ENCODE measurements at regions not wholly inside any gene's neighbourhood (a gene's known extent, or its start where the extent isn't known, plus 50 kb on each side); places are given as distances from the start of the nearest gene placed in this dataset.
"Not testable (repeated sequence)": the region's sequence is repeated elsewhere in the genome, so short reads cannot be mapped to it uniquely, and the experiment has no call there.

DNA sequence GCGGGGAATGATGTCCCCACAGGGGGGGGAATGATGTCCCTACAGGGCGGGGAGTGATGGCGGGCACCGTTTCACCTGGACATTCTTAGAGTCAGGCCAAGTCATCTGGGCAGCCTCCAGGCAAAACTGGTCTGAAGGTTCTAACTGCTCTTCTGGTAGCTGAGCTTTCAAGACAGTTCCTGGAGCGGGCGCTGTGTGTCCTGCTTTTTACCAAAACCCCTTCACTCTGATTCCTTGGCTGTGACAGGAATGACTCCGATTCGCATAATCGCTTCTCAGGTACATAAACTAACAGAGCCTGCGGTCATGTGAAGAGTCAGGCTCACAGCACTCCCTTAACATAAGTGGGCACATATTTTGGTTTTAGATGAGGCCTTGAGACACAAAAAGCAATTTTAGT lies 836.0 kb downstream of the TRIML1 start:
- no peaks in the 10 kb centered on the region for H3K36me3 ChIP-seq (ENCODE audit: insufficient read depth, low read length)
- H3K9ac ChIP-seq (ENCODE audit: low read depth, low read length): no peak overlapping the region
- peaks cover 24% of the 10 kb centered on the region for H3K4me1 ChIP-seq (ENCODE audit: insufficient read depth, low read length)

DNA sequence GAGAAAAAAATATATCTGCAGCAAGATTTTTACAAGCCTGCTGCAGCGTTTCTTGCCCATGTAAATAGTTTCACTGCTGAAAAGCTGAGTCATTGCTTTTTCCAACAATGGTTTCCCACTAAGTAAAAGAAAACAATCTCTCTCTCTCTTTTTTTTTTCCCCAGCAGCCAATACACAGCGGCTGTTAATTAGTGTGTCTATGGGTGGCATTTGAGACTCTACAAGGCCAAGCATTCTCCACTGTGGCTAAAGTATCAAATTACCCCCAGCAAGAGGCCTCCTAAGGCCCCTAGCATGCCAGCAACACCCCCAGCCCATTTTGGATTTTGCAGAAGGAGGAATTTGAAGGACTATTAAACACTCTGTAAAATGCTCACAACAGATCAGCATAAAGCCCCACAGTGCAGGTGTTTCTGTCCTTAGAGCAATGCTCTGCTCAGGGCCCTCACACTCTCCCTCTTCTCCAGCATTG lies 837.4 kb downstream of the TRIML1 start:
- Histone ChIP-seq H3K36me3 (ENCODE audit: insufficient read depth, low read length) (no peaks in the 10 kb centered on the region), H3K9ac (ENCODE audit: low read depth, low read length) (peak overlapping the region; percentile 11; the same call in 1 of the 2 replicates), H3K9me3 (ENCODE audit: control insufficient read depth, insufficient read depth, low read length) (peaks cover 5% of the 10 kb centered on the region; the same call in 1 of the 2 replicates), H3K4me1 (ENCODE audit: insufficient read depth, low read length) (peaks cover 24% of the 10 kb centered on the region)

More for the DNA sequence above, 836.0 kb downstream of the TRIML1 start:
- peaks cover 6% of the 10 kb centered on the region; the same call in 1 of the 2 replicates for H3K9me3 ChIP-seq (ENCODE audit: control insufficient read depth, insufficient read depth, low read length)

DNA sequence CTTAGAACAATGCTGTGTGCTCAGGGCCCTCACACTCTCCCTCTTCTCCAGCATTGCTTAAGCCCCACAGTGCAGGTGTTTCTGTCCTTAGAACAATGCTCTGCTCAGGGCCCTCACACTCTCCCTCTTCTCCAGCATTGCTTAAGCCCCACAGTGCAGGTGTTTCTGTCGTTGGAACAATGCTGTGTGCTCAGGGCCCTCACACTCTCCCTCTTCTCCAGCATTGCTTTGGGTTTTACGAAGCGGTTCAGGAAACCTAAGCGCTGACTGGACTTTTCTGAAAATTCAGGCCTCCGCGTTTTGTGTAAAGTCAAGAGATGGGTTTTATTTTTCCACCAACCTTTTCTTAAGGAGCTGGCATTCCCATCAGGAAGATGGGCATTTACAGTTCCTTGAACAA lies 838.0 kb downstream of the TRIML1 start:
- not testable (repeated sequence) for H3K36me3 ChIP-seq (ENCODE audit: insufficient read depth, low read length); H3K9ac ChIP-seq (ENCODE audit: low read depth, low read length); H3K9me3 ChIP-seq (ENCODE audit: control insufficient read depth, insufficient read depth, low read length)
- H3K4me1 ChIP-seq (ENCODE audit: insufficient read depth, low read length): peaks cover 24% of the 10 kb centered on the region

DNA sequence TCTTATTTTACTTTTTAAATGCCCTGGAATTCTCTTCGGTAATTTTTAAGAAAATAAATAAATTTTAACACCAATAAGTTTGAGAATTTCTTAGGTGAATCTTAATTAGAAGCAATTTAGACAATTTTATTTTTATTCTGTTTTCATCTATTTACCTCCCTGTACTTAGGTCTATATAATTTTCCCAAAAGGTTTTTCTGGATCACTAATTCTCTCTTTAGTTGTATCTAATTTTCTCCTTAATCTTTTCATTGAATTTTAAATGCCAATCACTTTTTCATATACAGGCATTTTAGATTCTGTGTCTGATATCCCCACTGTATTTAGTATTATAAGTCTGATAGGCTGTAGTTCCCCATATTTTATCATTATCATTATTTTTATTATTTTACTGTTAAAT lies 845.3 kb downstream of the TRIML1 start:
- Histone ChIP-seq H3K9me3 (ENCODE audit: control insufficient read depth, insufficient read depth, low read length) (peaks cover 3% of the 10 kb centered on the region), H3K4me1 (ENCODE audit: insufficient read depth, low read length) (no peaks in the 10 kb centered on the region), H3K36me3 (ENCODE audit: insufficient read depth, low read length) (no peaks in the 10 kb centered on the region)

DNA sequence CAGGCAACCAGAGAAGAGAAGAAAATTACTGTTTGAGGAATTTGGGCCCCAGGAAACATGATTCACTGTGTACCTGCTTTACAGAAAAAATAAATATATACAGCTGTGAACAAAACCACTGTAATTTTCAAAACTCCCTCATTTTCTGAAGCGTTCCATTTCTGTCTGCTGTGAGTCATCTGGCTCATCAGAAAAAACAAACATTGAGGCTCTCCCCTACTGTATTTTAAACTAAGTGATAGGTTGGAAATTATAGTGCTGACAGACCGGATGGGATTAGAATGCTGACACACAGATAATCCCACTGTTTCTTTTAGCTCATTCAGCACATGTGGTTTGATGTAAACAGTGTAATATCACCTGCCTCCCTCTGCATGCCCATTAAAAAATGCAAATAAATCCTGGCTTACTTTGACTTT lies 847.0 kb downstream of the TRIML1 start:
- Histone ChIP-seq H3K9me3 (ENCODE audit: control insufficient read depth, insufficient read depth, low read length) (peaks cover 3% of the 10 kb centered on the region), H3K9ac (ENCODE audit: low read depth, low read length) (no peak overlapping the region), H3K36me3 (ENCODE audit: insufficient read depth, low read length) (no peaks in the 10 kb centered on the region), H3K4me1 (ENCODE audit: insufficient read depth, low read length) (no peaks in the 10 kb centered on the region)

More for the DNA sequence above, 845.3 kb downstream of the TRIML1 start:
- no peak overlapping the region for H3K9ac ChIP-seq (ENCODE audit: low read depth, low read length)

DNA sequence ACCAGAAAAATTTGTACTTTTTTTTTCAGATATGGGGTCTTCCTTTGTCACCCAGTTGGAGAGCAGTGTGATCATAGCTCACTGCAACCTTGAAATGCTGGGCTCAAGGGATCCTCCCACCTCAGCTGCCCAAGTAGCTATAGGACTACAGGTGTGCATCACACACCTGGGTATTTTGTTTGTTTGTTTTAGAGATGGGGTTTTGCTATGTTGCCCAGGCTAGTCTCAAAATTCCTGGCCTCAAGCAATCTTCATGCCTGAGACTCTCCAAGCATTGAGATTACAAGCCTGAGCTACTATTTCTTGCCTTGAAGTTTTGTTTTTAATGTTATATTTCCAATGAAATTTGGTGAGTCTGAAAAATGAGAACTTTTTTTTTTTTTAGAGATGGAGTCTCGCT lies 847.8 kb downstream of the TRIML1 start:
- Histone ChIP-seq H3K9me3 (ENCODE audit: control insufficient read depth, insufficient read depth, low read length) (peaks cover 3% of the 10 kb centered on the region), H3K4me1 (ENCODE audit: insufficient read depth, low read length) (no peaks in the 10 kb centered on the region), H3K36me3 (ENCODE audit: insufficient read depth, low read length) (no peaks in the 10 kb centered on the region), H3K9ac (ENCODE audit: low read depth, low read length) (no peak overlapping the region)

DNA sequence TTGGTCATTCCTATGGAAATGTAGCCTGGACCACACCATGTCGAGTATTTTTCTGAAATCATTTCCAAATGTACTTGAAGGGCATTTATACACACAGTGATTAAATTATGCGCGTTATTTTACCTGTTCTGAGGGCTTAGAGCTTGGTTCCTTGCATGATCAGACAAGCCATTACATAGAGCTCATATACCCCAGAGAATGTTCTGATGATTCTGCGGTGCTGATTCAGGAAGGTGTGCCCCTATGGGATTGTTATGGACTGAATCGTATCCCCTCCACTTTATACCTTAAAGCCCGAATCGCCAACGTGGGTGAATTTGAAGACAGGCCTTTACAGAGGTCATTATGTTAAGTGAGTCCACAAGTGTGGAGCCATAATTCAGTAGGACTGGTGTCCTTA lies 848.9 kb downstream of the TRIML1 start:
- Histone ChIP-seq H3K9ac (ENCODE audit: low read depth, low read length) (no peak overlapping the region), H3K4me1 (ENCODE audit: insufficient read depth, low read length) (no peaks in the 10 kb centered on the region), H3K9me3 (ENCODE audit: control insufficient read depth, insufficient read depth, low read length) (peaks cover 3% of the 10 kb centered on the region), H3K36me3 (ENCODE audit: insufficient read depth, low read length) (no peaks in the 10 kb centered on the region)

DNA sequence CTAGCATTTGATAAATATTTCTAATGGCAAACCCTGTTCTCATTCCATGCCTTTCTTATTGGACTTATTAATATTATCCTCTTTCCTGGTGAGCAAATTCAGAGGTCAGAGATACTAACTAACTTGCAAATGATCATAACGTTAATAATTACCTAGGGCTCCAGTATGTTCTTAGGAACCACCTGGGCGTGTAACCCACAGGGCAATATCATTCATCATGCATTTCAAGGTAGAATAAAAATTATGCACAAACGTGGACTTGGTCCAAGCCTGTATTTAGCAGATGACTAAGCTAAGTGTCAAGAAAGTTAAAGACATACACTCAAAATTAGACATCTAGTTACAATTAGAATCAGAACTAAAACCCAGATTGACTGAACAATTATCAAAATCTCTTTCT lies 850.1 kb downstream of the TRIML1 start:
- H3K36me3 ChIP-seq (ENCODE audit: insufficient read depth, low read length): no peaks in the 10 kb centered on the region
- H3K9me3 ChIP-seq (ENCODE audit: control insufficient read depth, insufficient read depth, low read length): no peaks in the 10 kb centered on the region; the same call in none of the 2 replicates
- H3K9ac ChIP-seq (ENCODE audit: low read depth, low read length): no peak overlapping the region

DNA sequence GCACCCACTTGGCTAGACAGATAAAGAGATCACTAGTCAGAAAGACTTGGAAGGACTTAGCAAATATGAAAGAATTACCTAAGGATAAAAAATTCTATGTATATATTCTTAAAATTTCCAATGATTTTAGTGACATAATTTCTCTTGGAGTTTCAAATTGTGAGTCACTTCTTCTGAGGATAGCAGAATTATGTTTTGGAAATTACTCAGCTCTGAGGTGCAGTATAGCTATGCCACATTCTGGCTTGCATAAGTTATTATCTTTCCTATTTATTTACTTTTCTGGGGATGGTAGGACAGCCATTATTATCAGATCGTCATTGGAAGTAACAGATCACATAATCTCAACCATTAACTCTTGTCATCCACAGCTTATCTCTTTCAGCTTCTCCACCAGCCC lies 853.5 kb downstream of the TRIML1 start:
- Histone ChIP-seq H3K9ac (ENCODE audit: low read depth, low read length) (no peak overlapping the region), H3K36me3 (ENCODE audit: insufficient read depth, low read length) (no peaks in the 10 kb centered on the region), H3K9me3 (ENCODE audit: control insufficient read depth, insufficient read depth, low read length) (no peaks in the 10 kb centered on the region; the same call in 1 of the 2 replicates), H3K4me1 (ENCODE audit: insufficient read depth, low read length) (no peaks in the 10 kb centered on the region)

More for the DNA sequence above, 850.1 kb downstream of the TRIML1 start:
- no peaks in the 10 kb centered on the region for H3K4me1 ChIP-seq (ENCODE audit: insufficient read depth, low read length)

DNA sequence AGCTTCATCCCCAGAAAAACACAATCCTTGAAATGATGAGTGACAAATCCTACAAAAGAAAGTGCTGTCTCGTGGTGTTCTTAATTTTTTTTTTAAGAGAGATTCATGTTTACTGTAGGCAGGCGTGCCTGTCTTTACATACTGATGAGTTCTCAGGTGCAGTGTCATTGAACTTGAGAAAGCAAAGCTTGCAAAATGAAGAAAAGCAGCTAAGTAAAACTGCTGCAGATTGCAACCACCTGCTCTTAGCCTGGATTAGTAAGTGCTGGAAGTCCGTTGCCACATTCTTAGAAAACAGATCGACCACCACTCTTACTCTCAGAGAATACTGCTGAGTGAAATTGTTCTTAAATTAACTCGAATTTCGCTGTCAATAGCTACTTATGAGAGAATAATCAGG lies 854.6 kb downstream of the TRIML1 start:
- Histone ChIP-seq H3K9ac (ENCODE audit: low read depth, low read length) (no peak overlapping the region), H3K36me3 (ENCODE audit: insufficient read depth, low read length) (no peaks in the 10 kb centered on the region), H3K4me1 (ENCODE audit: insufficient read depth, low read length) (no peaks in the 10 kb centered on the region), H3K9me3 (ENCODE audit: control insufficient read depth, insufficient read depth, low read length) (no peaks in the 10 kb centered on the region; the same call in 1 of the 2 replicates)

DNA sequence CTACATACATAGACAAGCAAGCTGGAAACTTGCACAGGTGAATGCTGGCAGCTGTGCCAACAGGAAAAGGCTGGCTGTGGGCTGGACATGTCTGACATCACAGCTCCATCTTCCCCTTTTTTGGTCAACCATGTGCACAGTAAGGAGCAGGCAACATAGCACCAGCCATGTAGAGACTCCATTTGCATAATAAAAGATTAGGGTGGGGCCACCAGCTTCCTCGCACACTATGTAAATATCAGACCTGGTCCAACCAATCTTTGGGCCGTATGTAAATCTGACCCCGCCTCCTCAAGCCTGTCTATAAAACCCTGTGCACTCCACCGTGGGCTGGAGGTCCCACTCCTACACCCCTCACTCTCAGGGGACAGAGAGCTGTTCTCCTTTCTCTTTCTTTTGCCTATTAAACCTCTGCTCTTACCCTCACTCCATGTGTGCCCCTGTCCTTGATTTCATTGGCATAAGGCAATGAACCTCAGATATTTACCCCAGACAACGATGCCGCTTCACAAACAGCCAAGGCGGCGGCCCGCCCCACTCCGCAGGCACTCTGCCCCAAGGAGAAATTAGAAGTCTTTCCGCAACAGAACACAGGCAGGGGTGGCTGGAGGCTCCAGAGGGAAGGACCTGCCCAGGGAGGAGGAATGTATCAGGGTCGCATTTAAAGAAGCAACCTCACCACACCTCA lies 862.2 kb downstream of the TRIML1 start:
- Histone ChIP-seq H3K9ac (ENCODE audit: low read depth, low read length) (no peak overlapping the region), H3K36me3 (ENCODE audit: insufficient read depth, low read length) (no peaks in the 10 kb centered on the region), H3K9me3 (ENCODE audit: control insufficient read depth, insufficient read depth, low read length) (no peaks in the 10 kb centered on the region), H3K4me1 (ENCODE audit: insufficient read depth, low read length) (no peaks in the 10 kb centered on the region)

DNA sequence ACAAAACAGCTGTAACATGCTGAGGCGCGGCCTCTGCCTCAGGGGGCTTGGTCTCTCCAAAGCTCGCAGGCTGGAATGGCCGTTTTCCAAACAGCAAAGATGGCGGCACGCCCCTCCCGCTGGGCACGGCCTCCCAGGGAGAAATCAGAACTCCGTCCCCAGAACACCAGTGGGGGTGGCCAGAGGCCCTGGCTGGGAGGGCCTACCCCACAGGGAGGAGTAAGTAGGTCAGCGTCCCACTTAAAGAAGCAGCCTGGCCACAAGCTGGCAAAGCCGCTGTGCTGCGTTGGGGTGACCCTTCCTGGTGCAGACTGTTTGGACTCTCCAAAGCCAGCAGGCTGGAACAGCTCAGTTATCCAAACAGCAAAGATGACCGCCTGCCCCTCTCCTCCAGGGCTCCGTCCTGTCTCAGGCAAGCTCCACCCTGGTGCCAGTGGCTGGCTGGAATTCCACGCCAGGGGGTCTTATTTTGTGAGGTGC lies 862.8 kb downstream of the TRIML1 start:
- no peaks in the 10 kb centered on the region for H3K36me3 ChIP-seq (ENCODE audit: insufficient read depth, low read length)

DNA sequence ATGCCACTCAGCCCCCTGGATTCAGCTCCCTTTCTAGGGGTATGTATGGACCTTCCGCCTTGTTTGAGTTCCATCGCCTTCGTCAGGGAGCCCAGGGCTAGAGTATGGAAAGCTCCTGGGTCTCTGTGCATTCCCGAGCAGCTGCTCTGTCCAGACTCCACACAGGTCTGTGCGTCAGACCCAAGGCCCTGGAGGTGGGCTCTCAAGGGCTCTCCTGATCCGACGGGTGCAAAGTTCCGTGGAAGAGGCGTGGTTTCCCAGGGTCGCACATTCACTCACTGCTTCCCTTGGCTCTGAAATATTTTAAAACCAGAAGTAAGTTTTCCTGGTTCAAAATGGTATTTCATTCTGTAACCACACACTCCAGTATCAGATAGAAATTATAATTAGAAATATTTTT lies 863.2 kb downstream of the TRIML1 start:
- no peaks in the 10 kb centered on the region for H3K36me3 ChIP-seq (ENCODE audit: insufficient read depth, low read length)
- H3K9me3 ChIP-seq (ENCODE audit: control insufficient read depth, insufficient read depth, low read length): no peaks in the 10 kb centered on the region
- no peak overlapping the region for H3K9ac ChIP-seq (ENCODE audit: low read depth, low read length)
- no peaks in the 10 kb centered on the region for H3K4me1 ChIP-seq (ENCODE audit: insufficient read depth, low read length)

More for the DNA sequence above, 862.8 kb downstream of the TRIML1 start:
- no peaks in the 10 kb centered on the region for H3K9me3 ChIP-seq (ENCODE audit: control insufficient read depth, insufficient read depth, low read length)
- H3K9ac ChIP-seq (ENCODE audit: low read depth, low read length): no peak overlapping the region
- no peaks in the 10 kb centered on the region for H3K4me1 ChIP-seq (ENCODE audit: insufficient read depth, low read length)

DNA sequence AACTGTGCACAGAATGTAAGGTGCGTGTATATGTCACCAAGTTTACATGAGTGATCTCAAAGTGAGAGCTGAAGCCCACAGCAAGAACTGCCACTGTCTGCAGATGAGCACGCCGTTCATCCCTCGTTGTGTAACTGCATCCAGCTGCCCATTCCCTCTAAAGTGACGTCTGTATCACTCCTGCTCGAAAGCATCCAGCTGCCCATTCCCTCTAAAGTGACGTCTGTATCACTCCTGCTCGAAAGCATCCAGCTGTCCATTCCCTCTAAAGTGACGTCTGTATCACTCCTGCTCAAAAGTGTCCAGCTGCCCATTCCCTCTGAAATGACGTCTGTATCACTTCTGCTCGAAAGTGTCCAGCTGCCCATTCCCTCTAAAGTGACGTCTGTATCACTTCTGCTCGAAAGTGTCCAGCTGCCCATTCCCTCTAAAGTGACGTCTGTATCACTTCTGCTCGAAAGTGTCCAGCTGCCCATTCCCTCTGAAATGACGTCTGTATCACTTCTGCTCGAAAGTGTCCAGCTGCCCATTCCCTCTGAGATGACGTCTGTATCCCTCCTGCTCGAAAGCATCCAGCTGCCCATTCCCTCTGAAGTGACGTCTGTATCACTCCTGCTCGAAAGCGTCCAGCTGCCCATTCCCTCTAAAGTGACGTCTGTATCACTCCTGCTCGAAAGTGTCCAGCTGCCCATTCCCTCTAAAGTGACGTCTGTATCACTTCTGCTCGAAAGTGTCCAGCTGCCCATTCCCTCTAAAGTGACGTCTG lies 871.4 kb downstream of the TRIML1 start:
- not testable (repeated sequence) for H3K9ac ChIP-seq (ENCODE audit: low read depth, low read length); H3K36me3 ChIP-seq (ENCODE audit: insufficient read depth, low read length); H3K4me1 ChIP-seq (ENCODE audit: insufficient read depth, low read length); H3K9me3 ChIP-seq (ENCODE audit: control insufficient read depth, insufficient read depth, low read length)

DNA sequence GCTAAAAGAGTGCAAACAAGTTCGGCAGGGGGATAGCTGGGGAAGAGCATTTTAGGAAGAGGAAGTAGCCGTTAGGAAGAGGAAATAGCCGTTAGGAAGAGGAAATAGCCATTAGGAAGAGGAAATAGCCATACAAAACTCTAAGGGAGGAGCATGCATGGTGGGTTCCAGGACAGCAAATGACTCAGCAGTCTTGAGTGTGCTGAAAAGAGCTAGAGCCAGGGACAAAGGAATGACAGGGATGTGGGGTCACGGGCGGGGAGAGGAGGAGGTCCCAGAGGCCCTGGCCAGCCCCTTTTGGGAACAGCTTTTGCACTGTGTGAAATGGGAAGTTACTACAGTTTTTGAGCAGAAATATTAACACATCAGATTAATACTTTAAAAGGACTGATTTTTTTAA lies 882.6 kb downstream of the TRIML1 start:
- Histone ChIP-seq H3K9me3 (ENCODE audit: control insufficient read depth, insufficient read depth, low read length) (no peaks in the 10 kb centered on the region), H3K4me1 (ENCODE audit: insufficient read depth, low read length) (peaks cover 17% of the 10 kb centered on the region), H3K9ac (ENCODE audit: low read depth, low read length) (peak overlapping the region; percentile 13; the same call in 1 of the 2 replicates), H3K36me3 (ENCODE audit: insufficient read depth, low read length) (no peaks in the 10 kb centered on the region; the same call in 1 of the 2 replicates)
